DMS153 treated with DMSO at 0.1 percent for 48 hours (cell line): ENCODE measurements at regions not wholly inside any gene's neighbourhood (a gene's known extent, or its start where the extent isn't known, plus 50 kb on each side); places are given as distances from the start of the nearest gene placed in this dataset.
"Not testable (repeated sequence)": the region's sequence is repeated elsewhere in the genome, so short reads cannot be mapped to it uniquely, and the experiment has no call there.

ENCODE experiments used
- DNase-seq: peaks from one replicate; lab custom pipeline; 2025; ENCODE audit not compliant: unreplicated experiment; lab: John Stamatoyannopoulos, UW

DNA sequence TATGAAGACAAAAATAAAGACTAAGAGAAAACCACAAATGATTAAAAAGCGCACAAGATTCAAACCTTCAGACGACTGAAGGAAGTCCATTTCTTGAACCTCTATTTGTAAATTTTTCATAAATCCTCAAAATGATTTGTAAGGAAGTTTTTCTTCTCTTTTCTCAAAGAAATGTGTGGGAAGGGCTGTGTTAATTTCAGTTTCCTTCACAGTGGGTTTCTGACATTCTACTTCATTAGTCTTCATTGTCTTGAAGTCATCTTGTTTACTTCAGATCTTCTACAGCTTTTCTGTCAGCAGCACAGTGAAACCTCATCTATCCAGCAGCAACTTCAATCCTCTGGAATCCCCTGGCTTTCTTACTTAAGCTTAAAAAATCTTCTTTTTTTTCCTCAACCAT lies 87.6 kb upstream of the MYLIP start:
- no peak for DNase-seq

DNA sequence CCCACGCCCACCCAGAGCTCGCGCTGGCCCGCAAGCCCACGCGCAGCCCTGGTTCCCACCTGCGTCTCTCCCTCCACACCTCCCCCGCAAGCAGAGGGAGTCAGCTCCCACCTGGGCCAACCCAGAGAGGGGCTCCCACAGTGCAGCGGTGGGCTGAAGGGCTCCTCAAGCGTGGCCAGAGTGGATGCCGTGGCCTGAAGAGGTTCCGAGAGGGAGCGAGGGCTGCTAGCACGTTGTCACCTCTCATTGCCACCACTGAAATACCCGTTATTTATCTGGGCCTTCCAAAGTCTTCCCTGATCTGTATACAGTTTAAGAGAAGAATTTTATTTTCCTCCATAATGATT lies 88.3 kb upstream of the MYLIP start:
- DNase-seq, result no peak

DNA sequence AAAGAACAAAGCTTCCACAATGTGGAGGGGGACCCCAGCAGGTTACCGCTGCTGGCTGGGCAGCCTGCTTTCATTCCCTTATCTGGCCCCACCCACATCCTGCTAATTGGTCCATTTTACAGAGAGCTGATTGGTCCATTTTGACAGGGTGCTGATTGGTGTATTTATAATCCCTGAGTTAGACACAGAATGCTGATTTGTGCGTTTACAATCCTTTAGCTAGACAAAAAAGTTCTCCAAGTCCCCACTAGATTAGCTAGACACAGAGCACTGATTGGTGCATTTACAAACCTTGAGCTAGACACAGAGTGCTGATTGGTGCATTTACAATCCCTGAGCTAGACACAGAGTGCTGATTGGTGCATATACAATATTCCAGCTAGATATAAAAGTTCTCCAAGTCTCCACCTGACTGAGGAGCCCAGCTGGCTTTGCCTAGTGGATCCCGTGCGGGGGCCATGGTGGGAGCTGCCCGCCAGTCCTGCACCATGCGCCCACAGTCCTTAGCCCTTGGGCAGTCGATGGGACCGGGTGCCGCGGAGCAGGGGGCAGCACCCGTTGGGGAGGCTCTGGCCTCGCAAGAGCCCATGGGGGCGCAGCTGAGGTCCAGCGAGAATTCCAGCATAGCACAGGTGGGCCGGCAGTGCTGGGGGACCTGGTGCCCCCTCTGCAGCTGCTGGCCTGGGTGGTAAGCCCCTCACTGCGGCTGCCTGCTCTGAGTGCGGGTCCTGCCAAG lies 88.8 kb upstream of the MYLIP start:
- DNase-seq, result not testable (repeated sequence)

DNA sequence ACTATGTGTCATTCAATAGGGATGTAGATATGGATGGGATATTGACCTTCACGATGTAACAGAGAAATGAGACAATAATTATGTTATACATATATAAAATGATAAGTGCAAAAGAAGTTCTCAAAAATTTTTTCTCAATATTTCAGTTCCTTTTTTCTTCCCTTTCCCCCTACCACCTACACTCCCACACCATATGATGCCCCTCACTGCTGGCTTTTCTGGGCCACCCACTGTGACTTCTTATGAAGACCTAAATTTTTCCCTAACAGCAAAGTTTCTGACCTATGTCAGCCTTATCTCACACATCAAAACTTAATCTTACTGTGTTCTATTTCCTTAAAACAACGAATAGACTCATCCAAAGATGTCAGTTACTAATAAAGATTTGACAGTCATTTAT lies 89.9 kb upstream of the MYLIP start:
- no peak for DNase-seq

DNA sequence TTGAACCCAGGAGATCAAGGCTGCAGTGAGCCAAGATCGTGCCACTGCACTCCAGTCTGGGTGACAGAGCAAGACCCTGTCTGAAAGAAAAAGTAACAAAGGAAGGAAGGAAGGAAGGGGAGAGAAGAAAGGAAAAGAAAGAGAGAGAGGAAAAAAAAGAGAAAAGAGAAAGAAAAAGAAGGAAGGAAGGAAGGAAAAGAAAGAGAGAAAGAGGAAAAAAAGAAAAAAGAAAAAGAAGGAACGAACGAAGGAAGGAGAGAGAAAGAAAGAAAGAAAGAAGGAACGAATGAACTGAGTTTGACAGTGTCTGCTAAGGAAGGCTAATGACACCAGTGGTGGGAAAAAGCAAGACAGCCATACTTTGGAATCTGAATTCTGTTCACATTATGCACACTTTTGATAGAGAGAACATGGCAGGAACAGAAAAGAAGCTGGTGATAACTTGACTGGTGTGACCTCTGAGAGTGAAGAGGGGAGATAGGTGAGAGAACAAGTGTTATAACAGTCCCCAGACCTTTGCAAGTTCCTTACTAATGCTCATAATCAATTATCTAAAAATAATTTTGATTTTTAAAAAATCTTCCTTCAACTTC lies 93.3 kb upstream of the MYLIP start:
- no peak for DNase-seq

DNA sequence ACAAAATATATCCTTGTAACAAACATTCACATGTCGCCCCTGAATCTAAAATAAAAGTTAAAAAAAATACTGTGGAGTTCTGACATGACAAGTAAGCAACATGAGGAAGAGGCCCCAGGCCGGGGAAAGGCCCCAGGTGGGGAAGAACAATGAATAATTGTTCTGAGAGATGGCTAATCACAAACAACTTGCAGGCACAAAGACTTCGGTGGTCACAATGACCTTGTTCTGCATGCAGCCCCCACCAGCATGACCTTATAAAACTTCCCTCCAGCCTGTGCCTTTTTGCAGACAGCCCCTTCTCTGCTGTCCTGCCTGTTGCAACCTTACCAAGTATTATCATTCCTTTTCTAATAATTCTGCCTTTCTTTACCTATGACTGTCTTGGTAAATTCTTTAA lies 95.7 kb upstream of the MYLIP start:
- no peak for DNase-seq

DNA sequence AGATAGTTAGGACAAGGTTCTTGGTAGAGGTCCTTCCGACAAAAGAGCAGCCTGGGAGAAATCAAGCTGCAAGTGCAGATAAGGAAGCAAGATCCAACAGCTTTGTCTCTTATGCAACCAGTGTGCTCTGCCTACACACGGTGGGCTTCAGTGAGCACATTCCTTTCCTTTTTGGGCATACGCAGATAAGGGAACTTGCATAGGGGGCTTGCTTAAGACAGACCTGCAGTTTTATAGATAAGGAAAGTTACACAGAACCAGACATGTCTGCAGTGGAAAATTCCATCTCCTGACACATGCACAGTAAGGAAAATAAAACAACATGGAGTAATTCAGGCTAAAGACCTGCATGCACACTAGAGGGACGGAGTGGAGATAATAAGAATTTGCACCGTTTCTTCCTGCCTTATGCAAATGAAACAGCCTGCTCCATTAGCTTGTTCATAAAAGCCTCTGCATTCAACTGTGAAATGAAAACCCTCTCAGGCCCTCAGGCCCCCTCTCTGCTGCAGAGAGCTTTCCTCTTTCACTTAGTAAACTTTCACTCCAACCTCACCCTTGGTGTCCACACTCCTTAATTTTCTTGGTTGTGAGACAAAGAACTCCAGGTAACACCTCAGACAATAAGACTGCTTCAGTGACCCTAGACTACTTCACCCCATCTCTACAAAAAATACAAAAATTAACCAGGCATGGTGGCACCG lies 97.5 kb upstream of the MYLIP start:
- no peak for DNase-seq

DNA sequence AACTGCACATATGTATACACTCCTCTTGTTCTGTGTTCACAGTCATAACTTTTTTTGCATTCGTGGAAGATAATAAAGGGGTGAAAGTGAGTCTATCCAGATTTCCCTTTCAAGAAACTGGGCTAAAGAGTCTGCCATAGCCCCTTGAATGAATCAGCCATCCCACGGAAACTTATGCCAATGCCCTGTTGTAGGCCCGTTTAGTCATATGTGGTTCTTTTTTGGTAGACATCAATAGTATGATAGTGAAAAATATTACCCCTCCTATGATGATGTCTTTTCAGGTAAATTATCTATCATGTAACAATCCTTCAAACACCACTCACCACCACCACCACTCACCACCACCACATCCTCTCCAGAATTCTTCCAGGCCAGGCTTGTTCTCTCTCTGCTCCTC lies 99.9 kb upstream of the MYLIP start:
- no peak for DNase-seq

DNA sequence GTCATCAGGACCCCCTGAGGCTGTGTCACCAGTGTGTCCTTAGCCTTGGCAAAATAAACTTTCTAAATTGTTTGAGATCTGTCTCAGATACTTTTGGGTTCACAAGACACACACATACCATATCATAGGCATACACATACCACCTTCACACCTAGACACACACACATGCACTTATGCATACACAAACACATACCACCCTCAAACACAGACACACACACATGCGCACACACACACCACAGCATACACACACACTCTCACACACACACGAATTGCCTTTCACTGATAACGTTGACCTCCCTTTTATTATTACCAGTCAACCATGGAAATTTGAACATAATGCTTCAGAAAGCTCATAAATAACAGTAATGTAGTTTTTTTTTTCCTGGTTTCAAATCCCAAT lies 108.6 kb upstream of the MYLIP start:
- DNase-seq, result no peak

DNA sequence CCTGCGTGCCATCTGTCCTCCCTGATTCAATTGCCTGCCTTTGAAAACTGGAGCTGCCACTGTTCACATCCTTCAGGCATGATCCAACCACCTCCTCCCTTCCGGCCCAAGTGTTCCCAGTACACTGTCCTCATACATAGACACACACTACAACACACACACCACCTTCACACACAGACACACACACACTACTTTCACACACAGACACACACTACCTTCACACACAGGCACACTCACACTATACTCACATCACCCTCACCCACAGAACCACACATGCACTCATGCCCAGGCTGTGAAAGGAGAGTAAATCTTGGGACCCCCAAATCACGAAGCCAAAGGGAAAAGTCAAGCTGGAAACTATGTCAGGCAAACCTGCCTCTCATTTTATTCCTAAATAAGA lies 109.4 kb upstream of the MYLIP start:
- no peak for DNase-seq

DNA sequence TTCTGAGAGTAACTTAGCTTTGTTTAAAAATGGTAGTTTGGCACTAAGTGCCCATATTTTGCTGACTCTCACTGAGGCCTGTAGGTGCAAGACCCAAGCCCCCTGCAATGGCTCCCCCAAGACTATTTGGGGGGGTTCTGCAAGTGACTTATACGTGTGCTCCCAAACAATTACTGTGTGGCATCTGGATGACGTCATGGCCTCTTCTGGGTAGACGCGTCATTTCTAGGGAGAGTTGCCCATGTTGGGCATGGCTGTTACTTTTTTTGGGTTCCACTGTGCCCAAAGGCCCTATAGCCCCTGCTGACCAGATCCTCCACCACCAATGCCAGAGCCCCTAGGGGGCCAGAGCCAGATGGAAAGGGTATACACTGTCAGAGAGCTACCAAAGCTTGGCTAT lies 110.3 kb upstream of the MYLIP start:
- no peak for DNase-seq

DNA sequence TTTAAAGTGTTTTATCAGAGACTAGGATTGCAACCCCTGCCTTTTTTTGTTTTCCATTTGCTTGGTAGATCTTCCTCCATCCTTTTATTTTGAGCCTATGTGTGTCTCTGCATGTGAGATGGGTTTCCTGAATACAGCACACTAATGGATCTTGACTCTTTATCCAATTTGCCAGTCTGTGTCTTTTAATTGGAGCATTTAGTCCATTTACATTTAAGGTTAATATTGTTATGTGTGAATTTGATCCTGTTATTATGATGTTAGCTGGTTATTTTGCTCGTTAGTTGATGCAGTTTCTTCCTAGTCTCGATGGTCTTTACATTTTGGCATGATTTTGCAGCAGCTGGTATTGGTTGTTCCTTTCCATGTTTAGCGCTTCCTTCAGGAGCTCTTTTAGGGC lies 114.6 kb upstream of the MYLIP start:
- not testable (repeated sequence) for DNase-seq

DNA sequence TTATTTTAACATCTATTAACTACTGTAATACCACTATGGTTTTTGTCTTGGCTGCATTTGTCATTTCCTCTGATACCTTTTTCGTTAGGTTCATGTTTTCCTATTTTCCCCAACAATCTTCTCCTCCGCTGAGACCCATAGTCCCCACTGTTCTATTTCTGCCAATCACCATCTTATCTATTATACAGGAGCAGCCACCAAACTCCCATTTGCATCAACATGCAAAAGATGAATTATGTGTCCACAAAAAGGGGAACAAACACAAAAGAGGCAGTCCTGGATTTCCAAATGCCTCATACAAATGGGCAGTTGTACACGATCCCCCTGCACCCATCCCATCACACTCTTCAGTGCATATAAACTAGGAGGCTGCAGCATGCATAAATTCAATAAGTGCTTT lies 121.7 kb upstream of the MYLIP start:
- DNase-seq, result no peak

DNA sequence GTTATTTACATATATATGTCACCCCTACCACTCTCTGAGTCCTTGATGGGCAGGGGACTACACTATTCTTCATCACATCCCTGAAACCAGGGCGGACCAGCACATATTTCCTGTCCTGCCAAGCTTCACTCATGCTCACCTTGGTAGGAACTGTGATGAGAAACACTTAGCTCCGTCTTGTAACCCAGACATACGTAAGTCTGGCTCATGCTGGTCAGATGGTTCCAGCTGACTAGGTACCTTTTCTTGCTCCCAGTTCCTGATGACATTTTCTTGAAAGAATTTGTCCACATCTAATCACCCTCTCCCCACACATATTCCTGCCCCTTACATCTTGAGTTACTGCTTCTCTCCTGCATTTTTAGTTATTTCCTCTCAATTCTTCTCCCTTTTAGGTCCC lies 122.2 kb upstream of the MYLIP start:
- DNase-seq, result no peak

DNA sequence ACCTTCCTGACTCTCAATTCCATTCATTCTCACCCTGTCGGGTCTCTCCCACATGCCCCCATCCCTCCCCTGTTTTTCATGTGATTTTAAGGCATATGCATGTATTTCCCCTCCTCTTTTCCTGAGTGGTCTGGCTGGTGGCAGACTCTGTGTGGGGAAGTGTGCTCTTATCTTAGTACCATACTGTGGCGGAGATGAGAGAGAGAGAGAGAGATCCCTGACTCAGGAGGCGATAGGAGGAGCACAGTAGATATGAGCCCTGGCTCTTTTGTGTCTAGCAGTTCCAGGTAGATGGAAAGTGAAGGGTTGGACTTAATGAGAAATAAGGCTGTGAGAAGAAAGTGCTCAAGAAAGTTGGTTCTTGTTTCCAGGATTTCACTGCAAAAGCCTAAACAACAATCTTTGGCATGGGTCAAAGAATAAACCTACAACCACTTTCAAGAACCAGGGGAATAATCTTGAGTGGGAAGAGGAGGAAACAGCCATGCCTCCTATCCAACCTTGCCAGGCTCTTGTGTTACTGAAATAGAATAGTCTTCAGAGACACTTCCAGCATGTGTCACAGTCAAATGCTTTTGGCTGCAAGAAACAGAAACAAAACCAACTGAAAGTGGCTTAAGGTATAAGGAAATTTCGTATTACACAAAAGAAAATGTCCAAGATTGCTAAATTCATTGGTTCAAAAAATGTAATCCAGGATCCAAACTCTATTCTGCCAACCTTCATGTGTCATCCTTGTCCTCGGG lies 123.8 kb upstream of the MYLIP start:
- no peak for DNase-seq

DNA sequence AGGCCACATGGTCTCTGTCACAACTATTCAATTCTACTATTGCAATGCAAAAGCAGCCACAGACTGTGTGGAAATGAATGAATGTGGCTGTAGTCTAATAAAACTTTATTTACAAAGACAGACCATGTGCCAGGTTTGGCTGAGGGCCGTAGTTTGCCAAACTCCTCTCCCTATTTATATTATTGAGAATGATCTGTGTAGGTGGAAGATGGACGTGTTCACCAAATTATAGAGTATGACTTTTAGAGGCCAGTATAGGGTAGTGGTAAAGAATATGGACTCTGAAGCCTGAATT lies 125.7 kb upstream of the MYLIP start:
- no peak for DNase-seq

DNA sequence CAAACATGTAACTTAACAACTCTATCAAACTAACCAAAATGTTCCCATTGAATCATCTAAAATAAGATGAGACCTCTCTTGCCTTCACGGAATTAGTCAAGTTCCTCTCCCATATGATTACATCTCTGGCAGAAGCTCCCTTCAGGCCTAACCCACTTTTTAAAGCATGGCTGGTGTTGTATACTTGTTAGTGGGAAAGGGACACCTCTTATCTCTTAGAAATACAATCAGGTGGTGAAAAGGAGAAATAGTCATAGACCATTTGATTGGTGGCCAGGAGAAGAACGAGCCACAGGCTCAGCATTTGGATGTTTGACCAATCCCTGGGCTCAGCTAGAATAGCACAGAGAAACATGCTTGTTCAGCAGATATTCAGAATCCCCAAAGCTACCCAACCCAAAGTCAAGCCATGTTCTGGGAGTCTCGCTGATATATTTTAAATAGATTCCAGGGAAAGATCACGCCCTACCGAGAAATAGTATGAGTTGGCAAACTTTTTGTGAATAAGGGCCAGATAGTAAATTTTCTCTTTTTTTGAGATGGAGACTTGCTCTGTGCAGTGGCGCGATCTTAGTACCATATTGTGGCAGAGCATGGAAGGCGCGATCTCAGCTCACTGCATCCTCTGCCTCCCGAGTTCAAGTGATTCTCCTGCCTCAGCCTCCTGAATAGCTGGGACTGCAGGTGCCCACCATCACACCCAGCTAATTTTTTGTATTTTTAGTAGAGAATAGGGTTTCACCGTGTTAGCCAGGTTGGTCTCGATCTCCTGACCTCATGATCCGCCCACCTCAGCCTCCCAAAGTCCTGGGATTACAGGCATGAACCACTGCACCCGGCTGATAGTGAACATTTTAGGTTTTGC lies 126.3 kb upstream of the MYLIP start:
- DNase-seq, result no peak

DNA sequence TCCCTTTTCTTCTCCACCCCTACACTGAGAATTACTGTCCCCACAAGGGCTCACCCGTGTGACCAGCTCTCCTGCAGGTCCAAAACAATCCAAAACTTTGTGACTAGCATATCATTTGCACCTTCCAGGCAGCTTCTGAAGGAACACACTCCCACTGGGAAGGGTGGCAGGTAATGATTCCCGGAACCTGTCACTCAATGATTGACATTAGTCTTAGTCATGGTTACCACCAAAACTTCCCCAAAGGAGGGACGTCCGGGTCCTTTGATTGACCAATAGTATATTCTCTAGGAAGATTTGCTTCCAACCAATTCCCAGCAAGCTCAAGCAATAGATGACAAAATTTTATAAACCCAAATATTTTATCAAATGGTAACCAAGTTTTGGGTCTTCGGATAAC lies 127.7 kb upstream of the MYLIP start:
- DNase-seq, result no peak

DNA sequence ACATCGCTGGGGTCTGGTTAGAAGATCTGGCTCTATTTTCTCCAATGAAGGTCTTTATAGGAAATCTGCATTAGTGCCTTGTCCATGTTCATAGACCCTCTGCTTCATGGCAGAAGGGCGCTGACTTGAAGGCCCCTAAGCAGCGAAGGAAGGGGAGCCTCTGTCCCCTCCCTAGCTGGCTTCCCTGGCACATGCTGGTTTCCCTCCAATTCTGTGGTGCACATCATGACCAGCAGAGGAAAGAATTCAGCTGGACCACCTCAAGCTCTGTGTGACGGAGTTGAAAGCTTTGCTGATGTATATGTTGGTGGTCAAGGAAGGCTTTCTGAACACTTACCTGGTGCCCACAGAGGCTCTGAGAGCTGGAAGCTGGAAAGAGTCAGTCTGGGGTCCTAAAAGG lies 129.7 kb upstream of the MYLIP start:
- DNase-seq, result no peak

DNA sequence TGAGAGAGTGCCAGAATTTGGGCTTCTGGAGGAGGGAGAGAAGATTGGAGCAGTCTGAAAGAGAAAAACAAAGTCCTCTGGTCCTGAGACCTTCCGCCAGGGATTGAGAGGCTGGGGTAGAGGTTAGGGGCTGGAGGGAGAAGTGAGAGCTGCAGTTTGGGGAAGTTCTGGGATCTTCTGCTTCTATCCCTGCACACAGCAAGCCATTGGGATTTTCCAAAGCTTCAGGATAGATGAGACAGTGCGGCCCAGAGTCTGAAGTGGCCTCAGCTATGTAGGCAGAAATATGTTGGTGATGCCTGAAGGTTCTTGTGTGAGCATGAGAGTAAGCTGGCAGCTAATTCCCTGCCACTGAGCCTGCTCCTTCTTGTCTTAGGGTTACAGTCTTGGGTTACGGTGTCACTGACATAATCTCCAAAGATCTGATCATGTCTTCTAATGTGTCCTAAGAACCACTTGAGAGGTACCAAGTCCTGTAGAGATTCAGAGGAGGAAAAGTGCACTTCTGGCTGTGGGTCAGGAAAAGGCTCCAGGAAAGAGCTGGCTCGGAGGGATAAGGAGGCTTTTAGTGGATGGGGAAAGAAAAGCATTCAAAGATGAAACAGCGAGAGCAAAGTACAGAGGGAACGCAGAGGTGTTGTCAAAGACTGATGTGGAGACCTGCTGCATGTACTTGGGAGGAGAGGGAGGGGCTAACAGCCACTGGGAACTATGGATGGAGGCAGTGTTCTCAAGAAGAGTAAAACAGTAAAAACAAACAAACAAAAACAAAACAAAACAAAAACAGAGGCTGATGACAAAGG lies 131.1 kb upstream of the MYLIP start:
- DNase-seq, result no peak
